ENCODE measurements at regions not wholly inside any gene's neighbourhood (a gene's known extent, or its start where the extent isn't known, plus 50 kb on each side); places are given as distances from the start of the nearest gene placed in this dataset.

- no peak for TF ChIP-seq CTCF (IDR thresholded peaks at IDR 0.05)
- no peak for TF ChIP-seq POLR2A (IDR thresholded peaks at IDR 0.05)
- no peak for TF ChIP-seq EP300 (IDR thresholded peaks at IDR 0.05)
Observed at GRCh38 chr1:87973896-87974295, 645.2 kb downstream of the LMO4 start.
